GM10266 (cell line): ENCODE measurements at regions not wholly inside any gene's neighbourhood (a gene's known extent, or its start where the extent isn't known, plus 50 kb on each side); places are given as distances from the start of the nearest gene placed in this dataset.
"Not testable (repeated sequence)": the region's sequence is repeated elsewhere in the genome, so short reads cannot be mapped to it uniquely, and the experiment has no call there.

ENCODE experiments used
- DNase-seq: peaks from one replicate; pipeline ENCODE4 v3.0.0; 2012; ENCODE audit errors: extremely low spot score
- TF ChIP-seq, protein P1 (sequence below): IDR thresholded peaks from 2 replicates; pipeline ENCODE4 v1.5.1; 2012; ENCODE audit warnings: mild to moderate bottlenecking, low read depth; ENCODE audit not compliant: control insufficient read depth, insufficient read depth; ENCODE audit errors: missing control alignments

GRCh38 chr5:18800293-18801025 lies 1166.2 kb downstream of the TAF11L14 start:
- TF ChIP-seq, protein P1, sequence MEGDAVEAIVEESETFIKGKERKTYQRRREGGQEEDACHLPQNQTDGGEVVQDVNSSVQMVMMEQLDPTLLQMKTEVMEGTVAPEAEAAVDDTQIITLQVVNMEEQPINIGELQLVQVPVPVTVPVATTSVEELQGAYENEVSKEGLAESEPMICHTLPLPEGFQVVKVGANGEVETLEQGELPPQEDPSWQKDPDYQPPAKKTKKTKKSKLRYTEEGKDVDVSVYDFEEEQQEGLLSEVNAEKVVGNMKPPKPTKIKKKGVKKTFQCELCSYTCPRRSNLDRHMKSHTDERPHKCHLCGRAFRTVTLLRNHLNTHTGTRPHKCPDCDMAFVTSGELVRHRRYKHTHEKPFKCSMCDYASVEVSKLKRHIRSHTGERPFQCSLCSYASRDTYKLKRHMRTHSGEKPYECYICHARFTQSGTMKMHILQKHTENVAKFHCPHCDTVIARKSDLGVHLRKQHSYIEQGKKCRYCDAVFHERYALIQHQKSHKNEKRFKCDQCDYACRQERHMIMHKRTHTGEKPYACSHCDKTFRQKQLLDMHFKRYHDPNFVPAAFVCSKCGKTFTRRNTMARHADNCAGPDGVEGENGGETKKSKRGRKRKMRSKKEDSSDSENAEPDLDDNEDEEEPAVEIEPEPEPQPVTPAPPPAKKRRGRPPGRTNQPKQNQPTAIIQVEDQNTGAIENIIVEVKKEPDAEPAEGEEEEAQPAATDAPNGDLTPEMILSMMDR = no peak
- no peak for DNase-seq

- not testable (repeated sequence) for DNase-seq
Measured at GRCh38 chr5:18801413-18801812, 1167.2 kb downstream of the TAF11L14 start.

- TF ChIP-seq, protein P1 = no peak
- no peak for DNase-seq
Measured at GRCh38 chr5:18802336-18802735, 1168.1 kb downstream of the TAF11L14 start.

GRCh38 chr5:18805376-18805775 lies 1171.1 kb downstream of the TAF11L14 start:
- DNase-seq = no peak
- TF ChIP-seq, protein P1 = no peak

GRCh38 chr5:18807256-18808149 lies 1173.2 kb downstream of the TAF11L14 start:
- TF ChIP-seq, protein P1 = no peak
- DNase-seq = no peak

DNA sequence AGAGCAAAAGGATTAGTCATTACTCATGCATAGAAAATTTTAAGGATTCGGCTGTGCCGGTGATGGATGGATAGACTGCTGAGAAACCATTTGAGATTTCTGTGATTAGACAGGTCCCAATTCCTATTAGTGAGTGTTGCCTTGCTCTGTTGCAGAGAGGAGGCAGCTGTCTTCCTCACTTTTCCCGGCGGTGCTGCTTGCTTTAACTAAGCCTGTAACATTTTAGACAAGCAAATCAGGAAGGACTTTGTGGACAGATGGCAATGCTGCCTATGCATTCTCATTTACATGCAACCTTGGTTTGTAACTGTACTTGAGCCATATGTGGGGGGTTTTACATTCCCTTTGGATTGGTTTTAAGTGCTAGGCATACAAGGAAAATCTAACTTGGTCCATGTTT lies 1176.3 kb downstream of the CDH18 start:
- no peak for DNase-seq
- TF ChIP-seq, protein P1 = no peak

DNA sequence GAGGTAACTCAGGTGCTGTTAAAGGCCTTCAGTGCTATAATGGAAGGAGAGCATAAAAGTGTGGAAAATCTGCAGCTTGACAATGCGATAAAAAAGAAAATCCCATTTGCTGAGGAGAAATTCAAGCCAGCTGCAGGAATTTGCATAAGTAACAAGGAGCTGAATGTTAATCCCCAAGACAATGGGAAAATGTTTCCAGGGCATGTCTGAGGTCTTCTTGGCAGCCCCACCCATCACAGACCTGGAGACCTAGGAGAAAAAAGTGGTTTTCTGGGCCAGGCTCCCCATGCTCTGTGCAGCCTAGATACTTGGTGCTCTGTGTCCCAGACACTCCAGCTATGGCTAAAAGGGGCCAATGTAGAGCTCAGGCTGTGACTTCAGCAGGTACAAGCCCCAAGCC lies 1159.6 kb downstream of the CDH18 start:
- TF ChIP-seq, protein P1 = no peak
- DNase-seq = no peak
